Mucosa of descending colon (tissue), 3 donors: ENCODE measurements at regions not wholly inside any gene's neighbourhood (a gene's known extent, or its start where the extent isn't known, plus 50 kb on each side); places are given as distances from the start of the nearest gene placed in this dataset.

ENCODE experiments used
- ATAC-seq: fragments of 200-7000 bp; cut with Tn5 transposase; one replicate; pipeline ENCODE4 v1.9.1; 2020; ENCODE audit warnings: mild to moderate bottlenecking, moderate library complexity
- DNase-seq, 3 donors: peaks; one replicate each; pipeline ENCODE4 v3.0.0-alpha.2; 2020
- H3K36me3 ChIP-seq: fragments of 200-600 bp; one replicate; pipeline ENCODE4 v1.8.0; 2021; ENCODE audit warnings: low read depth, mild to moderate bottlenecking
- H3K4me1 ChIP-seq: fragments of 200-600 bp; one replicate; pipeline ENCODE4 v1.8.0; 2021; ENCODE audit warnings: low read depth, mild to moderate bottlenecking
- H3K4me3 ChIP-seq: fragments of 200-600 bp; one replicate; pipeline ENCODE4 v1.8.0; 2021; ENCODE audit warnings: mild to moderate bottlenecking
- H3K9me3 ChIP-seq: fragments of 200-600 bp; one replicate; pipeline ENCODE4 v1.8.0; 2021; ENCODE audit warnings: mild to moderate bottlenecking
- intact Hi-C, 2 donors: fragments of 100-400 bp; cut with DNase I in 1 of 2; cut with micrococcal nuclease in 1 of 2; formaldehyde crosslinking; loops; one replicate each; pipeline versions ENCODE4 v1.11.0 to v1.11.1; 2022; cut with DNase I, micrococcal nuclease
- TF ChIP-seq, protein P1 (sequence below): fragments of 200-600 bp; IDR thresholded peaks from one replicate; pipeline ENCODE4 v1.8.0; 2022; ENCODE audit warnings: antibody characterized with exemption, mild to moderate bottlenecking
- donor health status: DM: no; HTN: no; CAD: no; lungs with moderate emphysema.
- donor health status: DM: no; HTN: no; CAD: no.
- donor health status: DM: no; HTN: yes; CAD: no.

DNA sequence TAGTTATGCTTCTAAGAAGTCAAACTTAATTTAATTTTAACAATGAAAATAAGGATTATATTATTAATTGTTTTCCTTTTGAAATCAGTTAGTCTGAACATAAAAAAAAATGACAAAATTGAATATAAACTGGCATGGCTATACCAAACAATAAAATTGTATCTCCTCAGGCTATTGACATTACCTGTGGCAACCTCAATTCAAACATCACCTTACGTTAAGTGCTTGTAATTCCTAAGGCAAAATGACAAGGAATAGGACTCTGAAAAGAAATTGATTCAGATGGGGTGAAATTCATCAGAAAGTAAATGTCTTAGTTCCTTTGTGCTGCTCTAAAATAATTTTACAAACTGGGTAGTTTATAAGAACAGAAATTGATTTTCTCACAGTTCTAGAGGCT is 89.5 kb downstream of the SLITRK6 start:
- intact Hi-C loops = no loop called here
- H3K9me3 ChIP-seq = no peaks in the 10 kb centered on the region
- H3K4me1 ChIP-seq = no peaks in the 10 kb centered on the region
- H3K36me3 ChIP-seq = no peaks in the 10 kb centered on the region
- no peak overlapping the region for H3K4me3 ChIP-seq
- TF ChIP-seq, protein P1, sequence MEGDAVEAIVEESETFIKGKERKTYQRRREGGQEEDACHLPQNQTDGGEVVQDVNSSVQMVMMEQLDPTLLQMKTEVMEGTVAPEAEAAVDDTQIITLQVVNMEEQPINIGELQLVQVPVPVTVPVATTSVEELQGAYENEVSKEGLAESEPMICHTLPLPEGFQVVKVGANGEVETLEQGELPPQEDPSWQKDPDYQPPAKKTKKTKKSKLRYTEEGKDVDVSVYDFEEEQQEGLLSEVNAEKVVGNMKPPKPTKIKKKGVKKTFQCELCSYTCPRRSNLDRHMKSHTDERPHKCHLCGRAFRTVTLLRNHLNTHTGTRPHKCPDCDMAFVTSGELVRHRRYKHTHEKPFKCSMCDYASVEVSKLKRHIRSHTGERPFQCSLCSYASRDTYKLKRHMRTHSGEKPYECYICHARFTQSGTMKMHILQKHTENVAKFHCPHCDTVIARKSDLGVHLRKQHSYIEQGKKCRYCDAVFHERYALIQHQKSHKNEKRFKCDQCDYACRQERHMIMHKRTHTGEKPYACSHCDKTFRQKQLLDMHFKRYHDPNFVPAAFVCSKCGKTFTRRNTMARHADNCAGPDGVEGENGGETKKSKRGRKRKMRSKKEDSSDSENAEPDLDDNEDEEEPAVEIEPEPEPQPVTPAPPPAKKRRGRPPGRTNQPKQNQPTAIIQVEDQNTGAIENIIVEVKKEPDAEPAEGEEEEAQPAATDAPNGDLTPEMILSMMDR = no peak
- ATAC-seq (no peak), DNase-seq (no peak)

DNA sequence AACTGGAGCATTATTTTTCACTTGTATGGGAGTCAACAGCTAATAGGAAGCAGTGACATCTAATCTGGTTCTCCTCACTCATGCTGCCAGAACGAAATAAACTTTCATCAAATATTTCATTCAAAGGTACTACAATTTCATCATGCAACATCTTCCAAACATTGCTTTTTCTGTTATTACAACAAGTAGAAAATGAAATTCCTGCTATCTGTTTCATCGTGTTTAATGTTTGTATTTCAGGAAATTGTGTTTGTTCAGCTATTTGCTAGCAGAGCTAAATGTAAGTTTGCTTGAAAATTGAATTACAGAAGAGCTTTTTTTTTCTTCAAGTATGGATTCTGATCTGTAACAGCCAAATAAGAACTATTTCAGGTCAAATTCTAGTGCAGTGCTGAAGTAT is 90.1 kb downstream of the SLITRK6 start:
- no peak for ATAC-seq
- Histone ChIP-seq H3K4me1 (no peaks in the 10 kb centered on the region), H3K9me3 (no peaks in the 10 kb centered on the region), H3K4me3 (no peak overlapping the region), H3K36me3 (no peaks in the 10 kb centered on the region)
- intact Hi-C loops = no loop called here
- DNase-seq = no peak
- TF ChIP-seq, protein P1 = no peak

DNA sequence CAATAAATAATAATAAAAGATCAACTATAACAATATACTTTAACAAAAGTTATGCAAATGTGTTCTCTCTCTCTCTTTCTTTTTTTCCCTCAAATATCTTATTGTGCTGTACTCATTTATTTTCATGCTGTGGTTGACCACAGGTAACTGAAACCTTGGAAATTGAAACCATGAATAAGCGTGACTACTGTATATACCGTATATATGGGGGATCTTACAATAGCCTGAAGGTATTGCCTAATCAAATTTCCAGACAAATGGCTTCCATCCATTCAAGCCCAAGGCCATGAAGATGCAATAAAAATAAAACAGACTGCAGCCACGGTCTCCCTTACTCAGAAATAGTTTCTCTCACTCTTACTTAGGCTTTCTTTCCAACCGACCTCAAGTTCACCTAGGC is 98.3 kb downstream of the SLITRK6 start:
- Histone ChIP-seq H3K9me3 (peaks cover 10% of the 10 kb centered on the region), H3K4me3 (no peak overlapping the region), H3K36me3 (no peaks in the 10 kb centered on the region), H3K4me1 (no peaks in the 10 kb centered on the region)
- DNase-seq (no peak), ATAC-seq (no peak)
- intact Hi-C loops = no loop called here
- TF ChIP-seq, protein P1 = no peak

DNA sequence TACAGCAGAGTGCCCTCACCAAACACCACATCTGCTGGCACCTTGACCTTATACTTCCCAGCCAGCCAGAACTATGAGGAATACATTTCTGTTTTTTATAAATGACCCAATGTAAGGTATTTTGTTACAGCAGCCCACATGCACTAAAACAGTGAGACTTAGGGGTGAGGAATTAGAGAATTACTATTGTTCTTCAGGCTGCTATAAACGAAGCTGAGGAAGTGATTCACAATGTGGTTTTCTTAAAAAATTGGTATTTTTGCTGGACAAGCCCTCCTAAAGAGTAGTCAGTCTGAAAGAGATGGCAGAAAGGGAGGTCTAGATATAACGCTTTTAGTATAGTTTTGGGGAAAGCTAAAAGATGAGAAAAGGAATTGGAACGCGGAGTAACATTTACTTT is 101.0 kb downstream of the SLITRK6 start:
- intact Hi-C loops = no loop called here
- Histone ChIP-seq H3K36me3 (no peaks in the 10 kb centered on the region), H3K9me3 (peaks cover 10% of the 10 kb centered on the region), H3K4me1 (no peaks in the 10 kb centered on the region), H3K4me3 (no peak overlapping the region)
- no peak for DNase-seq
- ATAC-seq = no peak
- TF ChIP-seq, protein P1 = no peak

DNA sequence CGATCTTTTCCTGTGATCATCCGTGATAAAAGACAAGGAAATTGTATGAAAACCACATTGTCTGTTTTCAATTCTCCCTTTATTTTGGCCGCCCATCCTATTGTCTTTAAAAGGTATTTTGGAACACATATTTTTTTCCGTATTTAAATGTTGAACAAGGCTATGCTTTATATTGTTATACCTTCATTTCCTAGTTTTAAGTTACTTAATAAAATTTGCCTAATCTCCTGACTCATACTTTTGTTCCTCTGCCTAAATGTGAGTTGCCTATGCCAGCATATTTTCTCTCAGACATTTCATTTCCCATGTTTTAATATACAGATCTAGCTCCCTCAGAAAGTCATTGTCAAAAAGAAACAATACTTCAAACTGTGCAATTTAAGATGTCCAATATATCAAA is 104.2 kb downstream of the SLITRK6 start:
- no peaks in the 10 kb centered on the region for H3K4me1 ChIP-seq
- TF ChIP-seq, protein P1 = no peak
- intact Hi-C loops = no loop called here
- no peaks in the 10 kb centered on the region for H3K36me3 ChIP-seq
- no peak overlapping the region for H3K4me3 ChIP-seq
- DNase-seq (no peak), ATAC-seq (no peak)
- H3K9me3 ChIP-seq = peaks cover 9% of the 10 kb centered on the region

DNA sequence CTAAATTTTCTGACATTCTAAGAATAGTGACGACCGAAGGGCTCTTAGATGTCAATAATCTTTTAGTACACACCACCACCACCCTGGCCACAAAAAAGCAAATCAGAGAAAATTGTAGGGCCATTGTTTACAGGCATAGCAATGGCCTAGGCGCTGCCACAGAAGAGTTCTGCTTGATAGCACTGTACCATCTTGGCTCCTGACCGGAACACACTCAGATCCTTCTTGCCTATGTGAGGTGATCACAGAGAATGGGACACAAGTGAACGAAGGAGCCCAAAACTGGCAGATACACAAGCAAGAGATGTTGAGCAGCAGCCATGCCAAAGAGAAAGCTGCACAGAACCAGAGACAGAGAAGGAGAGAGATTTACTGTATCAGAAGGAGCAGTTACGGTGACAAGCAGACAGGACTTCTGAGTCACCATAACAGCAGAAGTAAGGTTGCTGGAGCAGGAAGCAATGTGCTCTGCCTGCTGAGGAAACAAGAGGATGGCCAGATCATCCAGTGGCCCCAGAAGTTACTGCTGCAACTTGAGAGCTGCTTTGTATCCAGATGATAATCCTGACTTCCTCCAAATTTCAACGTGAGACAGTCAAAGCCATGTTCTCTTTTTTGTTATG is 105.2 kb downstream of the SLITRK6 start:
- Histone ChIP-seq H3K4me1 (no peaks in the 10 kb centered on the region), H3K9me3 (peaks cover under 1% of the 10 kb centered on the region), H3K36me3 (no peaks in the 10 kb centered on the region), H3K4me3 (no peak overlapping the region)
- TF ChIP-seq, protein P1 = no peak
- DNase-seq (no peak), ATAC-seq (peak; percentile 50)
- intact Hi-C loops = no loop called here
